H1 (cell line): ENCODE measurements at regions not wholly inside any gene's neighbourhood (a gene's known extent, or its start where the extent isn't known, plus 50 kb on each side); places are given as distances from the start of the nearest gene placed in this dataset.

Experiments
- ASH2L ChIP-seq: fragments of 200-600, 300-600 bp; sonication (generic); IDR thresholded peaks from one replicate; pipeline ENCODE4 v1.7.1; 2017; ENCODE audit warnings: low read length
- BACH1 ChIP-seq: IDR thresholded peaks from 2 replicates; pipeline ENCODE4 v1.6.1; 2012; ENCODE audit warnings: low read length, improper control_type of control experiment
- CHD7 ChIP-seq: fragments of 300-600 bp; sonication (generic); IDR thresholded peaks from 2 replicates; pipeline ENCODE4 v1.7.1; 2012; ENCODE audit warnings: low read length, moderate library complexity, mild to moderate bottlenecking, inconsistent platforms; ENCODE audit not compliant: insufficient replicate concordance
- POLR2AphosphoS5 ChIP-seq: IDR thresholded peaks from 2 replicates; pipeline ENCODE4 v1.6.1; 2011; ENCODE audit warnings: low read depth, low read length
- RBBP5 ChIP-seq: IDR thresholded peaks from 2 replicates; pipeline ENCODE4 v1.7.1; 2012; ENCODE audit warnings: low read depth, mild to moderate bottlenecking, inconsistent platforms, low read length, moderate library complexity, borderline replicate concordance
- TBP ChIP-seq: IDR thresholded peaks from 2 replicates; pipeline ENCODE4 v1.6.1; 2011; ENCODE audit warnings: low read depth, low read length, improper control_type of control experiment

DNA sequence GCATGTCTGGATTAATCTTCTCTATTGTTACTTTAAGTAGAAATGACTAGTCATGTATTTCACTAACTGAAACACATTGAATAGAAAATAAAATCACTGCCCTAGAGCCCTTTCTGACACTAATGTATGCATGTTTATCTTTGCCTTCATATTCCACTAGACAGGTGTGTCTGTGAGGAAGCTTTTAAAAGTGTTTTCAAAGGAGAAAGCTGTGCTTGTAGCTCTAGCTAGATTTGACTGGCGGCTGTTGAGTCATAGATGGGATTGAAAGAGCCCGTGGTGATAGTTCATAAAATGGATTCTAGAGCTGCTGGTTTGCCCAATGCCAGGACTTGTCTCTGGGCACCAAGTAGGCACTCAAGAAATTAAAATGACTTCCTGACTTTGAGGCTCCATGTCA lies 189.0 kb upstream of the PIRT start (continued):
- TF ChIP-seq CHD7 (no peak), RBBP5 (no peak), TBP (no peak), POLR2AphosphoS5 (no peak), ASH2L (no peak), BACH1 (no peak)
